ENCODE measurements at regions not wholly inside any gene's neighbourhood (a gene's known extent, or its start where the extent isn't known, plus 50 kb on each side); places are given as distances from the start of the nearest gene placed in this dataset.

DNA sequence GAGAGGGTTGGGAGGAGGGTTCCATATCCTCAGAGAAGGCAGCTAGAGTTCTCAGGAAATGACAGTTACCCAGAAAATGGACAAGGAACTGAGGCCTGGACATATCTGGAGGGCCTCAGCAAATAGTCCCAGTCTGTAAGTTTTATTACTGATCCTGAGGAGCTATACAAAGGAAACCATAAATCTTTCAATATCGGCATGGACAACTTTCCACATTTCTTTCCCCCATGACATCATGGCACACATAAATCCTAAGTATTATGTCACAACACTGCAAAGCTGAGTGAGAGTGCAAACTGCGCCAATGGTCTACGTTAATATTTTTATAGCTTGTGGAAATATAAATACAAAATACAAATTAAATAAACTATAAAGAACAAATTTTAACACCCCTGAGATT, 1356.2 kb upstream of the C9orf72 start:
- WGBS (ENCODE audit: insufficient coverage, low coverage, low lambda C conversion rate, missing lambda C conversion rate): 47% methylated on average over 3 of the region's 3 CpGs
- no peaks in the 10 kb centered on the region for H3K9me3 ChIP-seq
- no peak overlapping the region for H3K4me3 ChIP-seq
- no peak for TF ChIP-seq CTCF (IDR thresholded peaks at IDR 0.05)
- TF ChIP-seq POLR2A (IDR thresholded peaks at IDR 0.05): no peak
- no peak for DNase-seq
- H3K27ac ChIP-seq: no peak overlapping the region
- H3K27me3 ChIP-seq: no peaks in the 10 kb centered on the region
- H3K36me3 ChIP-seq: no peaks in the 10 kb centered on the region
- intact Hi-C loops (cut with DNase I): no loop called here
- ATAC-seq: no peak
- H3K4me1 ChIP-seq: no peaks in the 10 kb centered on the region

DNA sequence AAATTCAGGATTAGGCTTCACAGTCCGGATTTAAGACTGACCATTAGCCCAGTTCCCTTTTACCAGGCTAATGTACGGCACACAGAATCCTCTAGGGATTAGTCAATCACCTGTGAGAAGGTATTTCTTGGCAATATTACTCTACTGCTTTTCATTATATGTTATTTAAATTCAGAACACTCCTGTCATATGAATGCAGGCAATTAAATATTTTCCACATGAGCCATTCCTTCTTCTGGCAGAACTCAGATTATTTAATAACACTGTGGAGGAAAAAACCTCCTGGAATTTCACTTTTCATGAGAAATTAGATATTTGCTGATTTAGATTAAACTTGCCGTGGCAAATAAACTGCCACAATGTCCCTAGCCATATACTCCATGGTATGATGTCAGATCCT, 1357.5 kb upstream of the C9orf72 start:
- intact Hi-C loops (cut with DNase I): no loop called here

GRCh38 chr9:28934111-28934510, 1360.8 kb upstream of the C9orf72 start:
- Histone ChIP-seq H3K36me3 (no peaks in the 10 kb centered on the region), H3K27ac (no peak overlapping the region), H3K4me3 (no peak overlapping the region), H3K4me1 (no peaks in the 10 kb centered on the region), H3K9me3 (no peaks in the 10 kb centered on the region), H3K27me3 (no peaks in the 10 kb centered on the region)
- intact Hi-C loops (cut with DNase I): no loop called here
- no peak for DNase-seq
- no peak for TF ChIP-seq POLR2A (IDR thresholded peaks at IDR 0.05)
- TF ChIP-seq CTCF (IDR thresholded peaks at IDR 0.05): no peak
- no peak for ATAC-seq

More for the DNA sequence above, 1357.5 kb upstream of the C9orf72 start:
- TF ChIP-seq CTCF (IDR thresholded peaks at IDR 0.05) (no peak), POLR2A (IDR thresholded peaks at IDR 0.05) (no peak)
- Histone ChIP-seq H3K9me3 (no peaks in the 10 kb centered on the region), H3K27me3 (no peaks in the 10 kb centered on the region), H3K4me3 (no peak overlapping the region), H3K4me1 (no peaks in the 10 kb centered on the region), H3K27ac (no peak overlapping the region), H3K36me3 (no peaks in the 10 kb centered on the region)
- DNase-seq (no peak), ATAC-seq (no peak)
- 44% methylated on average over 3 of the region's 3 CpGs for WGBS (ENCODE audit: insufficient coverage, low coverage, low lambda C conversion rate, missing lambda C conversion rate)

DNA sequence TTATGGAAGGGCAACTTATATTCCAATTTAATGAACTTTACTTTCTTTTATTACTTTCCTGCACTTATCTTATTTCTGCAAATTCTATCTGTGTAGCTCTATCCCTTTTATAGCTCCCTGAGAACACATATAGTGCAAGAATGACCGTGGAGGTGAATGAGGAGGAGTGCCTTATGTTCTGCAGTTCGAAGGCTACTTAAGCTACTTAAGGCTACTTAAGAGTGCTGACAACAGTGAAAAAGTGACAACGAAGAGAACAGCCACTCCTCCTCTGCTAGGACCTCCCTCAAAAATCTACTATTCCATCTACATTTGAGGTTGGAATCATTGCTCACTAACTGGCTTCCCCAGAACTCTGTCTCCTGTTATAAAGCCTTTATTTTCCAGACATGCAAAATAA, 1365.7 kb upstream of the C9orf72 start:
- intact Hi-C loops (cut with DNase I): no loop called here
- 24% methylated on average over 3 of the region's 3 CpGs for WGBS (ENCODE audit: insufficient coverage, low coverage, low lambda C conversion rate, missing lambda C conversion rate)
- ATAC-seq (no peak), DNase-seq (no peak)
- Histone ChIP-seq H3K9me3 (no peaks in the 10 kb centered on the region), H3K27me3 (no peaks in the 10 kb centered on the region), H3K4me3 (no peak overlapping the region), H3K4me1 (no peaks in the 10 kb centered on the region), H3K27ac (no peak overlapping the region), H3K36me3 (no peaks in the 10 kb centered on the region)
- no peak for TF ChIP-seq POLR2A (IDR thresholded peaks at IDR 0.05)
- no peak for TF ChIP-seq CTCF (IDR thresholded peaks at IDR 0.05)

DNA sequence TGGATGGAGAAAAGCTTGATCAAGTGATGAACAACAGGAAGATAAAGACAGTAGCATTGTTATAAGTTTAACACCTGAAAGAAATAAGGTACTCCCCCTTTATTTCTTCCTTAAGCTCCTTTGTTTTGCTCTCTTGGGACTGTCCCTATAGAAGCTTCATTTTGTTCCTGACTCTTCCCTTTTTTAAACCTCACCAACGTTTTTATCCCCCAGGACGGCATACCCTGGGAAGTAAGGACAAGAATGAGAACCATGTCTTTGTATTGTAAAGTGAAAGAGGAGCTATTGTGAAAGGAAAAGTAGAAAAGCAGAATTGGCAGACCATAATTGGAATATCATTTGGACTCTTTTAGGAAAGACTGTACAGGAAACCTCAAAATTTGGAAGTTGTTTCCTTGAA, 1368.6 kb upstream of the C9orf72 start:
- Histone ChIP-seq H3K36me3 (no peaks in the 10 kb centered on the region), H3K27ac (no peak overlapping the region), H3K27me3 (no peaks in the 10 kb centered on the region), H3K4me3 (no peak overlapping the region), H3K4me1 (no peaks in the 10 kb centered on the region), H3K9me3 (no peaks in the 10 kb centered on the region)
- ATAC-seq (no peak), DNase-seq (no peak)
- TF ChIP-seq POLR2A (IDR thresholded peaks at IDR 0.05) (no peak), CTCF (IDR thresholded peaks at IDR 0.05) (no peak)
- 16% methylated on average over 2 of the region's 2 CpGs for WGBS (ENCODE audit: insufficient coverage, low coverage, low lambda C conversion rate, missing lambda C conversion rate)
- intact Hi-C loops (cut with DNase I): no loop called here

All from right lobe of liver (tissue), 6 donors.